HG02623 (cell line): ENCODE measurements at regions not wholly inside any gene's neighbourhood (a gene's known extent, or its start where the extent isn't known, plus 50 kb on each side); places are given as distances from the start of the nearest gene placed in this dataset.

Experiments used
- ATAC-seq: cut with Tn5 transposase; IDR thresholded peaks from one replicate; pipeline ENCODE4 v1.9.1; 2021; ENCODE audit warnings: moderate library complexity; ENCODE audit not compliant: unreplicated experiment

DNA sequence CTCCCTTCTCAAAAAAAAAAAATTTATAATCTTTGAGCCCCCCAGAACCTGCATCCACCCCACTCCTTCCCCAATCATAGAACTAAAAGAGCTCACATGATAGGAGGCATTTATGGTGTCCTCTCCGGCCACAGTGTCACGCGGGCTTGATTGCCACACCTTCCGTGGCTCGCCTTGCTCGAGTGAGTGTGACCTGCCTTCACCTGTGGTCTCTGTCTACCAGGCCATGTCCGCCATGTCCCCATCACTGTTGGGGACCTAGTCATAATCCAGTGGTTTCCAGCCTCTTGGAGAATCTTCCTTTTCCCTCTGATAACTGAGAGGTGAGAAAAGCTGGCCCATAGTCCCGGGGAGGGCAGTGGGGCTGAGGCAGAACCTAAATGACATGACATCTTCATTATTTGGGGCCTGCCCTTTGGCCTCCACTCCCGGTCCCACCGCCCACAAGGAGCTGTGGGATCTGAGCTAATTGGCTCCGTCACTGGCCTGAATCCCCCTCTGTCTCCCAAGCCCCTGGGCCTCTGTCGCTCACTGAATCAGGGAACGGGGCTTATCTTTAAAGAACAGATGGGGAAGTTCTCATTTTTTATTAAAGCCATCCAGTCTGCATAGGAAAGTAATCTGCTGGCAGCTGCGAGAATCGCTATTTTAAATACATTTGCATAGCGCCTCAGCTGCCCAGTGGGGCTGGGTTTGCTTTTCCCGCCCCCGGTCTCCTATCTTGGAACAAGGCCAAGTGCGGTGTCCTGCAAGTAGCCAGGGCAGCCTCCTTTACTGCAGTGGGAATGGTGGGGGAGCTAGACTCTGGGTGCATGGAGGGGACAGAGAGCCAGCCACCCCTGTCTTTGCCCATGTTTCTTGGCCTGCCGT is 197.6 kb upstream of the PMEPA1 start:
- ATAC-seq: no peak

DNA sequence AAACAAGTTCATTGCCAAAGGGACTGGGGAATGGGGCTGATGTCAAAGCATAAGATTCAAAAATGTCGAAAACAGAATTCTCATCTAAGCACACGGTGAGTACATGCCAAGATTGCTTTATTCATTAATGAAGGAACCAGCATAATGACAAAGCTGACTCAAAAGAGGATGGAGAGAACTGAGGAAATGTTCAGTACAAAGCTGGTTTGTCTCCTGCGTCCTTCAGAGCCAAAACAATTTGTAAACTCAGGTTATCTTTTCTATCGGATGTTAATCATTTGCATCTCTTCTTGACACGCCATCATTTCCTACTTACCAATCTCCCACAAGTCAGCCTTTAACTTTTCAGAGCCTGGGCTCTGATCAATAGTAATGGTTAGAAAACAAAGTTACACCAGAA is 195.6 kb upstream of the PMEPA1 start:
- ATAC-seq: no peak

DNA sequence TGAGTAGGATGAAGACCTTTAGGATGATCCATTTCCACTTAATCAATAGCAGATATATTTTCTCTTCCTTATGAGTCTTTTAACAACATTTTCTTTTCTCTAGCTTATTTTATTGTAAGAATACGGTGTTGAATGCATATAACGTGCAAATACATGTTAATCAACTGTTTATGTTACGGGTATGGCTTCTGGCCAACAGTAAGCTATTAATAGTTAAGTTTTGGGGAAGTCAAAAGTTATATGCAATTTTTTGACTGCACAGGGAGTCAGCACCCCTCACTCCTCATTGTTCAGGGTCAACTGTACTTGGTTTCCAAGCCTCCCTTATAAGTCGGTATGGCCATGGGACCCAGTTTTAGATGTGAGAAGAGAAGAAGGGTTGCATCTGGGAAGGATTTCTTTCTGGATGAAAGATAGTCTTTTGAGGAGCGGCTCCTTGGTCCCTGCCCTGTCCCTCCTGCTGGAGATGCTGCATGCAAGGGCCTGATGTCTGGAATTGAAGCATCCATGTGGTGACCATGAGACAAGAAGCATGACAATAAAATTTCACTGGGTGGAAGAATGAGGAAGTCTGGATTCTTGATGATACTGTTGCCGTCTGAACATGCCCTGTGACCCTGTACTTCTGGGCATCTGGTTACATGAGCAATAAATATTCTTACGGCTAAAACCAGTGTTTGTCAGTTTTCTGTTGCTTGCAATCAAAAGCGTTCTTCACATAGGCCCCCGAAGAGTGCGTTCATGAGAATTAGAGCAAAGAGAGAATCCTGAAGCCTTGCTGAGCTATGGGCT is 194.7 kb upstream of the PMEPA1 start:
- ATAC-seq: no peak

DNA sequence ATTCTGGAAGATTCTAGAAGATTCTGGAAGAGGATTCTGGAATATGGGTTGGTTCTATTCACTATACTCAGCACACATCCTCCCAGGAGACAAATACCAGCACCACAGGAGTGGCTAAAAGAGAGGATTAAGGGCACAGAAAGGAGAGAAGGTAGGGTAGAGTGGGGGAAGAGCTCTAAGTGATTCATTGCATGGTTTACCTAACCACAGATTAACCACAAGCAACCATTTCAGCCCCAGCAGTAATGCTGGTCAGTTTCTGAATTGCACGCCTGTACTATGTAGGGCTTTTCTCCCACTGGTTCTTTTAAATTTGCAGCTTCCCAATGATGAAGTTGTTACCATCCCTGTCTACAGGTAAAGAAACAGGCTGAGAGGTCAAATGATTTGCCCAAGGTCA is 192.7 kb upstream of the PMEPA1 start:
- ATAC-seq: peak; percentile 71

DNA sequence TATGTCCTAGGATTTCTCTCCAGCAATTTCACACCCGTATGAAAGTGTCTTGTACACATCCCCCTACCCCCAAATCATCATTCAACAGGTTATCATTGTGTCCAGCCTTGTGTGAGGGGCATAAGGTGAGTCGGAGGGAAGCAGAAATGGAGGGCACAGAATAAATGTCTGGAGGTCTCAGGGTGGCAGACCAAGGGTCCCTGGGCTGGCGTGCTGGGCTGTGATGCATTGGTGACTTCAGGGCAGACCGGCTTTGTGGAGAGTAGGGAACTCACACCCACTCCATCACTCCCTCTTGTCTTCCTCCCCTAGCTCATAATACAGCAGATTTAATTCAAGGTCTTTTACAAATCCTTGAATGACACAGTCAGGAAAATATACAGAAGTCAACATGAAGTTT is 191.7 kb upstream of the PMEPA1 start:
- ATAC-seq: no peak

DNA sequence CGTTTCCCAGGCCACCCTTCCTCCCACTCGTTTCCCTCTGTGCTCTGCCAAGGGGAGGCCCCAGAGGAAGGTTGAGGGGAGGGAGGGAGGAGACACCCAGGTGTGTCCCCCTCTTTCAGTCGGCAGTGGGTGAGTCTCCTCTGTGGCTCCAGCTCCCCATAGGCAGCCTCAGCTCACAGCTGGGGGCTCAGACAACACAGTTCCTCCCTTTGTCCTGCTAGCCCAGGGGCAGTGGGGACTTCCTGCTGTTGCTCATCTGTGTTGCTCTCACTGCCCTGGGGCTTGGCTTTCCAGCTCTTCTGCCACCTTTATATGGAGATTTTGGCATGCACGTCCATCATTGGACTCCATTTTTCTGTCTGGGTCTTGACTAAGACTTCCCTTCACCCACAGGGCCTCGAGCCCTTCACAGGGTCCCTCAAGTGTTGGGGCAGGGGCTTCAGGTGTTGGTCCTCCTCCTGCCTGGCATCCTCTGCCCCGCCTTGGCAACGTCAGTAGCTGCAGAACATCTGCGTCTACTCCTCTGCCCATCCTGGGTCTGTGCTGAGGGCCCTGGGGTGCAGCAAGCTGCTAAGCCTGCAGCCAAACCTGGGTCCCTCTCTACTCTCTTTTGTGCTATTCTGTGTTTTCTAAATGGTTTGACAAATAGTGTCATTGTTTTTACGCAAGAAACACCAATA is 190.6 kb upstream of the PMEPA1 start:
- ATAC-seq: no peak

DNA sequence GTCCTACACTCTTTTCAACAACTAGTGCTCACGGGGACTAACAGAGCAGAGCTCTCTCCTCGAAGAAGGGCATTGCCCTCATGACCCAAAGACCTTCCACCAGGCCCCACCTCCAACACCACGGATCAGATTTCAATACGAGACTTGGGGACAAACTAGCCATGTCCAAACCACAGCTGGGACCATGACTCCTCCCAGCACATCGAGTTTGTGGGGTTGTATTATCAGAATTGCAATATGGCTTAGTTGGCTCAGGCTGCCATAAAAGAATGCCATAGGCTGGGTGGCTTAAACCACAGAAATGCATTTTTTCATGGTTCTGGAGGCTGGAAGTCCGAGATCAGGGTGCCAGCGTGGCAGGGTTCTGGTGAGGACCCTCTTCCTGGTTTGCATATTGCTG is 189.7 kb upstream of the PMEPA1 start:
- ATAC-seq: no peak

DNA sequence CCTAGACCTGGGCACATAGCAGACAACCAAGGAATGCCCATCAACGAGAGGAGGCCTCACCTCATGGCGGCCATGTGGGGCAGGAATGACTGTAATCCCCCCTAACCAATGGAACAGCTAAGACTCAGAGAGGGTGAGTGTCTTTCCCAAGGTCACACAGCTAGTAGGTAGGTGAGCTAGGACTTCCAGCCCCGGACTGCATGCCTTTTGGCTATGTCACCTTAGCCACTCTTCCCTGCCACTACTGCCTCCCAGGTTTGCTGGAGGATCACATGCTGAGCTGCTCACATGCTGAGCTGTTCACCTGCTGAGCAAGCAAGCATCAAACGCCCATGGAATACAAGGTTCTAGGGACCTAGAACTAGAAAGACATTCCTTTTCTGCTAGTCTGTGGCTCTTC is 188.5 kb upstream of the PMEPA1 start:
- ATAC-seq: no peak

DNA sequence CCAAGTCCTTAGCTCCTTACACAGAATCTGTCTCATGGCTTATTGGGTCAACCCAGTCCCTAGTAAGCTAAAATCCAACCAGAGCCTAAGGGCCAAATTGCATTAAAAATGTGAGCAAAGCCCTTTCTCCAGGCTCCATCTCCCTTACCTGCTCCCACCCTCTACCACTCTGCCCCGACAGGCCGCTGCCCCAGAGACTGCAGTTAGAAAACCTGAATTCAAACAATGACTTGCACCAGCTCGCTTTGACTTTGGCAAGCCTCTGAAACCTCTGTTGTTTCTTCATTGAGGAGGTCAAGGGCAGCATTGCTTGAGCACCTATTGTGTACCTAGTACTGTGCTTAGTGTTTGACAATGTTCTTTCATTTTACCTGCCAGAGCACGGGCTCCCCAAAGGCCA is 188.1 kb upstream of the PMEPA1 start:
- no peak for ATAC-seq

DNA sequence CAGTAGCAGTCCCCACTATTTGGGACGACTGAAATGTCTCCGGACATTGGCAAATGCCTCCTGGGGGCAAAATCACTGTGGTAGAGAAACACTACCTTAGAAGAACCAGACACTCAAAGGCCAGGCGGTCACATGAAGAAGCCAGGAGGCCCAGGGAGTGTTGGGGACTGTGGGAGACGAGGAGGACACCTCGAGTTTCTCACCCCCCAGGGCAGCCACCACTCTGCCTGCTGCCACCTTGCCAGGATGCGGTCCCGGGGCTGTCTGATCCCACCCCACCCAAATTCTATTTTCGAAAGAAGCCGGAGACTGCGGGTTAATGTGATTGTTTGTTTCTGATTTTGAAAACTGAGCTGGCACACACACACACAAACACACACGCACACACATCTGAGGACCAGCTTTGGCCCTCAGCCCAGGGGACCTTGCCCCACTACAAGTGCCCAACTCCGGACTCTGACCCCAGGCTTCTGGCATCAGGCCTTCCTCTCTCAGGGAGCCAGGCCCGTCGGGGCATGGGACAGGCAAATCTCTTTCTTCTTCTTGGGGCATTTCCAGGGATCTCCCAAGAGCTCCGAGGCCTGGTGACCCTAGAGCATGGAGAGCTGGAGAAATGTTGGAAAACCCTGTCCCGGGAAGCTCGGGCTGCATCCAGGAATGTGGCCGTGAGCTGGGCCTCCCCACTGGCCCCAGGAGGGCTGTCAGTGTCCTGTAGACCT is 187.5 kb upstream of the PMEPA1 start:
- ATAC-seq: no peak

DNA sequence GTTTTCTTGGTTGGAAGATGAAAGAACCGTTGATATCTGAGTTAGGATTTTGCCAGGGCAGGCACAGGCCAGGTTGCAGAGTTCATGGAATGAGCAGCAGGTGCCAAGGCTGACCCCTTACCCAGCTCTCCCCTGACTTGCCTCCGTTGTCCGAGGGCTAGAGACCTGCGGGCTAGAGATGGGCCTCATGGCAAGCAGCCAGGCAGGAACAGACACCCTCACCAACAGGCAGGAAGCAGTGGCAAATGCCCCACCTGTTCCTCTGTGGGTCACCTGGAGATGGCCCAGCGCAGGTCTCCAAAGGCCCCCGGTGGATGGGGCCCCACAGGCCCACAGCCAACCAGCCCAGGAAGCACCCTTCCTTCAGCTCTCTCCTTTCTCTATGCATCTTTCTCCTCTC is 186.7 kb upstream of the PMEPA1 start:
- no peak for ATAC-seq

DNA sequence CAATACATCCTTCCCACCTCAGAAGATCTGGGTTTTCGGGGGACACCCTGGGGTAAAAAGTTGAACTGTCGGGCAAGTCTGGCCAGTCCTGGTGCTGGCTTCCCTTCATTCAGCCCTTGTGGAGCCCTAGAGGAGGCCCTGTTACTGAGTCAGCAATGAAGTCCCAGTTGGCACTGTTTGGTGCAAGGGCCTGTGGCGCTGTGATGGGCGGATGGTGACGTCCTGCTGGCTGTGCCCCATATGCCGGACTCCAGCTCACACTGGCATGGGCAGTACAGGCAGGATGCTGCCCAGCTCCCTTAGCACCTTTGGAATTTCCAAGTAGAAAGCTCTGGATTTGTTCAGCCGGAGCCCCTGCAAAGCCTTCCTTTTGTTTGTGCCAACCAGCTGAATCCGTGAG is 186.2 kb upstream of the PMEPA1 start:
- ATAC-seq: no peak

DNA sequence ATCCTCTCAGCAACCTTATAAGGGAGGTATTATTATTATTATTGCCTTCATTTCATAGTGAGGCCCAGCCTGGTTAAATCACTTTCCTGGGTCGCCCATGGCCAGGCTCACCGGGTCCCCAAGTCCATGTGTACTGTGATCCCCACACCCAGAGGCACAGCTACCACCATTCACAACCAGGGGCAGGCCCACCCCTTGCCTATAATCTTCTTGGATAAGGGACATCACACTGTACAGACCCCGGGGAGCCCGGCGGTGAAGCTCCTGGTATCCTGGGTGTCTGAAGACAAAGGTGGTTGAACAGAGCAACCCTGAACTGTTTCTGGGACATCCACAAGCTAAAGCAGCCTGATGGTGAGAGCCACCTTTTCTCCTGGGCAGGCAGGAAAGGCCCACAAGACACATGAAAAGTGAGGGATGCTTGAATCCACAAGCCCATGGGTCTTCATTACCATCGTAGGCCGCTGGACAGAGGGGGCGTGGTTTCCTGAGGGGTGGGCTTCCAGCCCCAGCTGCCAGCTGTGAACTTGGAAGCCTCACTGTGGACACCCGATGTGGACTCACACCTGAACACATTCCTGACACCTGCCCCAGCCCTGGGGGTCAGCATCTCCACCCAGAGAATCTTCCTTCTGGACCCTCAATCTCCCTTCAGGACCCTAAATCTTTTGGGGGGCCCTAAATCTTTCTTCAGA is 185.5 kb upstream of the PMEPA1 start:
- ATAC-seq: no peak

DNA sequence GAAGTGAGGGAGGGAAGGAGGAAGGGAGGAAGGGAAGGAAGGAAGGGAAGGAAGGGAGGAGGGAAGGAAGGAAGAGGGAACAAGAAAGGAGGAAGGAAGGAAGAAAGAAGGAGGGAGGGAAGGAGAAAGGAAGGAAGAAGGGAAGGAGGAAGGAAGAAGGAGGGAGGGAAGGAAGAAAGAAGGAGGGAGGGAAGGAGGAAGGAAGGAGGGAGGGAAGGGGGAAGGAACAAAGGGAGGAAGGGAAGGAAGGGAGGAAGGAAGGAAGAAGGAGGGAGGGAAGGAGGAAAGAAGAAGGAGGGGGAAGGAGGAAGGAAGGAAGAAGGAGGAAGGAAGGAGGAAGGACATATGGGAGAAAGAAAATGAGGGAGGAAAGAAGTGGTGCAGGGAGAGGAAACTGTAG is 184.7 kb upstream of the PMEPA1 start:
- ATAC-seq: no peak

DNA sequence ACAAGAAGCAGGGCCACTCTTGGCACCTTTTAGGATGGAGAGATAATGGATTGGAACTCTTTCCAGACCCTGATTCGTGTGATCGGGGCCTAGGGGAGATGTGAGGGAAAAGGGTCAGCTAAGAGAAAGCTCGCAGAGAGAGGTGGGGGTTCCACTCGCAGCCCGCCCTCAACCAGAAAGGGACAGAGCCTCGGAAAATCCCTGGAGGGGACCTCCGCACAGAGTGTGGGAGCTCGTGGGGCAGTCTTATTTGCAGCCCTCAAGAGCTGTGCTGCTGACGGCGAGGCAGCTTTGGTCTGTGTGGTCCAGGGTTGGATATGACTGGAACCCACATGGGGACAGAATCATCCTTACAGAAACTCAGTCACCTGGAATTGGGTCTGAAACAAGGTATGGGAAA is 184.3 kb upstream of the PMEPA1 start:
- ATAC-seq: no peak

DNA sequence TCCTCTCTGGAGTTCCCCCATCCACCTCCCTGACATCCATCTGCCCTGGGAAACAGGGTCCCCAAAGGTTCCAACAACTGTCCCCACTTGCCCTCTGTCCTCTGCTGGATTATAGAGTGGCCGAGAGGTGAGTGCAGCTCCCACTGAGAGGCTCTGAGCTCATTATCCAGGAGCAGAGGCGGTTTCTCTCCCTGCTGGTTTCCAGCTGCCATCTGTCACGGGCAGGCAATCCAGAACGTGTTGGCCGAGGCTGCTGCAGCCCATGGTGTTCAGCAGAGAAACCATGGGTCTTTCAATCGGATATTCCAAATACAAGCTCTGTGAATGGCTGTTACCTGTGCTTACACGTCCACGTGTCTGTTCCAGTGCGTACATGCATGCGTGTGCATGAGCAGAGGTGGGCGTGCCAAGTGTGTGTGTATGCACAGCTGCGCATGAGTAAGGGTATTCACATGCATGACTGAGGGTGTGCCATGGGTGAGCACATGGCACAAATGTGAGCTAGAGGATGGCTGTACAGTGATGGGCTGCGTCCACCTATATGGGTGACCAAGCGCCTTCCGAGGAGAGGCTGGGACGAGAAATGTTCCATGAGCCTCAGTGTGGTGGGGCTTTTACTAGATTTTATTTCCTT is 183.7 kb upstream of the PMEPA1 start:
- no peak for ATAC-seq

DNA sequence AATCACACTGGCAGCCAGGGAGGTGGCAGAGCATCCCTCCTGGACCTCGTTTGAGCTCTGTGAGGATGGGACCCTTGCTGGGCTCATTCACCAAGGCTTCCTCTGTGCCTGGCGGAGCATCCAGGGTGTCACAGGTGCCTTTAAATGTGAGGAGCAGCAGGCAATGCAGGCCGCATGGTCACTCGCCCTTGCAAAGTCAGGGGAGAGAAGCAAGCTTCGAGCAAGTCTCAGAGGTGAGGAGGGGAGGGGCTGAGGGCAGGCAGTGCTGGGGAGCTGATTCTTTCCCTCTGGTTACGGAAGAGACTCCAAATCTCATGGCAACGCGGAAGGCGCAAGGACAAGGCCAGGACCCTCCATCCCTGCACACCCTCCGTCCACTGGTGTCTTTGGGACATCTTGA is 182.7 kb upstream of the PMEPA1 start:
- ATAC-seq: no peak

DNA sequence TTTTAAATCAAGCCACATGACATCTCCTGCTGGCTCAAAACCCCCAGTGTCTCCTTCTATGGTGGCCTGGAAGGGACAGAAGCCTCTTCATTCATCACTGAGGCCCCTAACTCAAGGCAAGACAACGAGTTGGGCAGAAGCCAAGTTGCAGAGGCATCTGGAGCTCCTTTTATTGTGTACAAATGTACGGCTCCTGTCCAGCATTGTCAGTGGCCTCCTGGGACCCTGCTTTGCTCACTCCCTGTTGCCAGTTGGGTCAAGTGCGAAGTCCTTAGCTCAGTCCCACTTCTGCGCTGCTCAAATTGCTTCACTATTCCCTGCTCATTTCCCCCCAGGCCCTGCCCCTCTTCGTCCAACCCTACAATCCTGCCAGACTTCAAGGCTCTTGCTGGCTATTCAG is 181.2 kb upstream of the PMEPA1 start:
- ATAC-seq: no peak

DNA sequence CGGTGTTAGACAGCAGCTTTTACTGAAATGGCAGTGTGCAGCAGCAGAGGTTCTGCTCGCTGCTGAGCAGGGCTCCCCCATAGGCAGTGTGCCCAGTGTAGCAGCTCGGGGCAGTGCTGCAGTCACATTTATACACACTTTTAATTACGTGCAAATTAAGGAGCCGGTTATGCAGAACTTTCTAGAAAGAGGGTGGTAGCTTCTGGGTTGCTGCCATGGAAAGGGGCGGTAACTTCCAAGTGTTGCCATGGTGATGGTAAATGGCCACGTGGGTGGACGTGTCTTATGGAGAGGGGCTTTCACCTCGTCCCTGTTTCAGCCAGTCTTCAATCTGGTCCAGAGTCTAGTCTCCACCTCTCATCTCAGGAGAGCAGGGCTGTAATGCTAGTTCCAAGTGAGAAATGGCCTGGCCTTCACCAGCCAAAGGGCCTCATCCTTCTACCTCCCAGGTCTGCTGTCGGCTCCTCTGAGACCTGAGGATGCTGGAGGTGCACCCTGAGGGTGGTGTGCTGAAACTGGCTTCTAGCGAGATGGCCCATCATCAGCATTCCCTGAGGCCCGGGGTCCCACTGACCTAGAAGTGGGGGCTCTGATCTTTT is 180.5 kb upstream of the PMEPA1 start:
- ATAC-seq: no peak

DNA sequence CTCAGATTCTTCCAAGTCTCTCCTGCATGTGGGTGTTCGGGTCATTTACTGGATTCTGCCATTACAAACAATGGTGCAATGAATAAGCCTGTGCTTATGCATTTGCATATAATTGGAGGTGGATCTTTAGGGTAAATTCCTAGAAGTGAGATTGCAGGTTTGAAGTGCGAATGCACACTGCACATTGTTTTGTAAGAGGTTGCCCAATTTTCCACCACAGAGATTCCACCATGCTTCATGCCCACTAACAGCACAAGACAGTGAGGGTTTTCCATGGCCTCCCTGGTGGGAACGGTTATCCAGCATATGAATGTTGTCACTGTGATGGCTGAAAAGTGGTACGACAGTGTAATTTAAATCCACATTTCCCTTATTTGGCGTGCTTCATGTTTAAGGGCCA is 178.8 kb upstream of the PMEPA1 start:
- no peak for ATAC-seq
